H9 (cell line): ENCODE measurements at regions not wholly inside any gene's neighbourhood (a gene's known extent, or its start where the extent isn't known, plus 50 kb on each side); places are given as distances from the start of the nearest gene placed in this dataset.

Experiments used
- DNase-seq: peaks from one replicate; pipeline ENCODE4 v3.0.0-alpha.2; 2017
- H2AFZ ChIP-seq: one replicate; pipeline ENCODE4 v1.6.1; 2013; ENCODE audit warnings: mild to moderate bottlenecking, low read length, control low read depth, moderate library complexity
- H2AK5ac ChIP-seq: 2 replicates; pipeline ENCODE4 v1.6.1; 2013; ENCODE audit warnings: low read length, control low read depth, mixed read lengths; ENCODE audit not compliant: insufficient read length
- H2BK120ac ChIP-seq: one replicate; pipeline ENCODE4 v1.6.1; 2013; ENCODE audit warnings: low read depth, mild to moderate bottlenecking, low read length, control low read depth, inconsistent platforms; ENCODE audit not compliant: poor library complexity, severe bottlenecking
- H2BK12ac ChIP-seq: 2 replicates; pipeline ENCODE4 v1.6.1; 2013; ENCODE audit warnings: low read length, control low read depth, mixed read lengths, low read depth; ENCODE audit not compliant: insufficient read length
- H2BK15ac ChIP-seq: 2 replicates; pipeline ENCODE4 v1.6.1; 2013; ENCODE audit warnings: low read depth, low read length, control low read depth
- H2BK20ac ChIP-seq: one replicate; pipeline ENCODE4 v1.6.1; 2013; ENCODE audit warnings: low read depth, mild to moderate bottlenecking, low read length, control low read depth, inconsistent platforms; ENCODE audit not compliant: poor library complexity, severe bottlenecking
- H2BK5ac ChIP-seq: 2 replicates; pipeline ENCODE4 v1.6.1; 2013; ENCODE audit warnings: low read length, control low read depth, mixed read lengths; ENCODE audit not compliant: insufficient read length
- H3K14ac ChIP-seq: 2 replicates; pipeline ENCODE4 v1.6.1; 2013; ENCODE audit warnings: low read length, control low read depth; ENCODE audit not compliant: insufficient read depth
- H3K18ac ChIP-seq: 2 replicates; pipeline ENCODE4 v1.6.1; 2013; ENCODE audit warnings: low read depth, mild to moderate bottlenecking, mixed read lengths, low read length, control low read depth; ENCODE audit not compliant: insufficient read length
- H3K23ac ChIP-seq: 2 replicates; pipeline ENCODE4 v1.6.1; 2013; ENCODE audit warnings: low read length, control low read depth, mixed read lengths, low read depth; ENCODE audit not compliant: insufficient read length
- H3K23me2 ChIP-seq: 2 replicates; pipeline ENCODE4 v1.6.1; 2013; ENCODE audit warnings: low read depth, mild to moderate bottlenecking, mixed read lengths, low read length, control low read depth; ENCODE audit not compliant: insufficient read length, poor library complexity, severe bottlenecking
- H3K27ac ChIP-seq: 2 replicates; pipeline ENCODE4 v1.5.1; 2013; ENCODE audit warnings: low read length, control low read depth, mixed read lengths, low read depth; ENCODE audit not compliant: insufficient read length
- H3K27me3 ChIP-seq: 2 replicates; pipeline ENCODE4 v1.6.1; 2013; ENCODE audit warnings: low read length, control low read depth, inconsistent platforms; ENCODE audit not compliant: insufficient read depth
- H3K4ac ChIP-seq: 2 replicates; pipeline ENCODE4 v1.6.1; 2013; ENCODE audit warnings: low read depth, mild to moderate bottlenecking, control low read depth, inconsistent platforms, low read length, moderate library complexity
- H3K4me1 ChIP-seq: 2 replicates; pipeline ENCODE4 v1.6.1; 2013; ENCODE audit warnings: low read length, control low read depth, inconsistent platforms; ENCODE audit not compliant: insufficient read depth
- H3K4me2 ChIP-seq: 2 replicates; pipeline ENCODE4 v1.6.1; 2013; ENCODE audit warnings: low read length, control low read depth, mixed read lengths; ENCODE audit not compliant: insufficient read length, insufficient read depth
- H3K56ac ChIP-seq: 2 replicates; pipeline ENCODE4 v1.6.1; 2013; ENCODE audit warnings: low read depth, mild to moderate bottlenecking, mixed read lengths, low read length, control low read depth; ENCODE audit not compliant: insufficient read length
- H3K79me1 ChIP-seq: 2 replicates; pipeline ENCODE4 v1.6.1; 2013; ENCODE audit warnings: low read depth, mild to moderate bottlenecking, moderate library complexity, low read length, control low read depth, inconsistent platforms; ENCODE audit not compliant: insufficient read depth, poor library complexity, severe bottlenecking
- H3K79me2 ChIP-seq: 2 replicates; pipeline ENCODE4 v1.6.1; 2013; ENCODE audit warnings: low read length, control low read depth, inconsistent platforms; ENCODE audit not compliant: insufficient read depth
- H3K9ac ChIP-seq: 2 replicates; pipeline ENCODE4 v1.6.1; 2013; ENCODE audit warnings: low read length, control low read depth, mixed read lengths; ENCODE audit not compliant: insufficient read length; ENCODE audit errors: extremely low read depth
- H3K9me3 ChIP-seq: one replicate; pipeline ENCODE4 v1.6.1; 2013; ENCODE audit warnings: low read depth, low read length, inconsistent platforms; ENCODE audit not compliant: control insufficient read depth
- H3T11ph ChIP-seq: one replicate; pipeline ENCODE4 v1.6.1; 2013; ENCODE audit warnings: mild to moderate bottlenecking, low read length, control low read depth, inconsistent platforms
- H4K20me1 ChIP-seq: one replicate; pipeline ENCODE4 v1.6.1; 2013; ENCODE audit not compliant: control insufficient read depth, insufficient read length, insufficient read depth
- H4K5ac ChIP-seq: 2 replicates; pipeline ENCODE4 v1.6.1; 2013; ENCODE audit warnings: low read depth, mild to moderate bottlenecking, mixed read lengths, low read length, control low read depth; ENCODE audit not compliant: insufficient read length
- H4K8ac ChIP-seq: replicated peaks from 2 replicates; pipeline ENCODE4 v1.6.1; 2013; ENCODE audit warnings: low read length, control low read depth, mixed read lengths, low read depth; ENCODE audit not compliant: insufficient read length
- H4K91ac ChIP-seq: 2 replicates; pipeline ENCODE4 v1.6.1; 2013; ENCODE audit warnings: low read depth, mild to moderate bottlenecking, moderate library complexity, mixed read lengths, low read length, control low read depth; ENCODE audit not compliant: insufficient read length
- H3K27ac Mint-ChIP-seq, 3 experiments: 2 replicates in 2 of 3; 3 replicates in 1 of 3; pipeline ENCODE4 v1.8.0; 2020 to 2021; ENCODE audit warnings: mixed read lengths in 3 of 3, mild to moderate bottlenecking in 1 of 3, moderate library complexity in 1 of 3
- H3K27me3 Mint-ChIP-seq: 2 replicates; pipeline ENCODE4 v1.8.0; 2021; ENCODE audit warnings: low read depth, mild to moderate bottlenecking, moderate library complexity, mixed read lengths
- H3K36me3 Mint-ChIP-seq, 3 experiments: 2 replicates in 2 of 3; 3 replicates in 1 of 3; pipeline ENCODE4 v1.8.0; 2020 to 2021; ENCODE audit warnings: low read depth in 3 of 3, mixed read lengths in 3 of 3; ENCODE audit not compliant: insufficient read depth in 1 of 3
- H3K4me1 Mint-ChIP-seq, 2 experiments: 2 replicates each; pipeline ENCODE4 v1.8.0; 2020; ENCODE audit warnings: mixed read lengths in 2 of 2
- H3K4me3 Mint-ChIP-seq, 2 experiments: 2 replicates in 1 of 2; 3 replicates in 1 of 2; pipeline ENCODE4 v1.8.0; 2020 to 2021; ENCODE audit warnings: mild to moderate bottlenecking in 2 of 2, mixed read lengths in 2 of 2, moderate library complexity in 1 of 2
- H3K9me3 Mint-ChIP-seq, 2 experiments: 2 replicates in 1 of 2; 3 replicates in 1 of 2; pipeline ENCODE4 v1.8.0; 2020; ENCODE audit warnings: mild to moderate bottlenecking in 2 of 2, mixed read lengths in 2 of 2, moderate library complexity in 1 of 2
- CTCF ChIP-seq: fragments of 200-600 bp; sonication (generic); conservative IDR thresholded peaks from 3 replicates; pipeline ENCODE4 v1.8.0; 2021; ENCODE audit warnings: antibody characterized with exemption, mild to moderate bottlenecking
- WGBS: extraction: QIAGEN DNeasy Blood & Tissue Kit; methylation state at CpG from one replicate; pipeline ENCODE4 v1.1.7; 2013; ENCODE audit warnings: missing lambda C conversion rate, low lambda C conversion rate, mixed read lengths; ENCODE audit not compliant: insufficient read length; ENCODE audit errors: extremely low coverage; 5-methylcytosine and 5-hydroxymethylcytosine counted together

GRCh38 chr15:95549168-95549738 lies 781.2 kb upstream of the NR2F2 start:
- no peak overlapping the region for H3T11ph ChIP-seq
- no peaks in the 10 kb centered on the region for H3K4me1 ChIP-seq
- no peak overlapping the region for H3K23ac ChIP-seq
- H4K20me1 ChIP-seq: no peaks in the 10 kb centered on the region
- H2BK20ac ChIP-seq: no peak overlapping the region
- no peak overlapping the region for H3K4me3 Mint-ChIP-seq
- TF ChIP-seq CTCF: no peak
- no peaks in the 10 kb centered on the region for H3K23me2 ChIP-seq
- H3K9me3 Mint-ChIP-seq: no peaks in the 10 kb centered on the region
- no peaks in the 10 kb centered on the region for H3K36me3 Mint-ChIP-seq
- no peak overlapping the region for H2BK12ac ChIP-seq
- H3K79me1 ChIP-seq: no peaks in the 10 kb centered on the region
- no peak overlapping the region for H3K4me2 ChIP-seq
- no peaks in the 10 kb centered on the region for H3K27me3 ChIP-seq
- H4K8ac ChIP-seq: no peak overlapping the region
- H3K9me3 ChIP-seq: no peaks in the 10 kb centered on the region
- H3K56ac ChIP-seq: no peak overlapping the region
- no peak overlapping the region for H2AK5ac ChIP-seq
- H3K4me1 Mint-ChIP-seq: no peaks in the 10 kb centered on the region
- H4K5ac ChIP-seq: no peak overlapping the region
- H3K79me2 ChIP-seq: no peaks in the 10 kb centered on the region
- no peak overlapping the region for H3K9ac ChIP-seq
- no peak overlapping the region for H3K4ac ChIP-seq
- no peak for DNase-seq
- H4K91ac ChIP-seq: no peak overlapping the region
- no peak overlapping the region for H2AFZ ChIP-seq
- no peak overlapping the region for H3K14ac ChIP-seq
- H3K27ac Mint-ChIP-seq: no peak overlapping the region
- WGBS: no CpG with 5 or more reads among the region's 3 CpGs
- H3K27ac ChIP-seq: no peak overlapping the region
- no peak overlapping the region for H3K18ac ChIP-seq
- H2BK15ac ChIP-seq: no peak overlapping the region
- H2BK5ac ChIP-seq: no peak overlapping the region
- no peaks in the 10 kb centered on the region for H3K27me3 Mint-ChIP-seq
- no peak overlapping the region for H2BK120ac ChIP-seq
